Transverse colon (tissue), 4 donors: ENCODE measurements at regions not wholly inside any gene's neighbourhood (a gene's known extent, or its start where the extent isn't known, plus 50 kb on each side); places are given as distances from the start of the nearest gene placed in this dataset.

Experiments
- CTCF ChIP-seq, 5 experiments: fragments of 200-600 bp in 3 of 5; fragments of 450-650 bp in 2 of 5; sonication (generic) in 3 of 5; IDR thresholded peaks; 1 replicate in 2 of 5; 2 replicates in 3 of 5; pipeline ENCODE4 v1.5.1; 2016 to 2017; ENCODE audit warnings: antibody characterized with exemption in 5 of 5, inconsistent platforms in 3 of 5, mild to moderate bottlenecking in 2 of 5, moderate library complexity in 1 of 5
- POLR2AphosphoS5 ChIP-seq, 3 donors: sonication (generic); formaldehyde crosslinking; IDR thresholded peaks; one replicate each; pipeline ENCODE4 v1.6.1; 2016; ENCODE audit warnings: antibody characterized with exemption in 3 of 3

- TF ChIP-seq POLR2AphosphoS5 (IDR thresholded peaks at IDR 0.05) = no peak
- no peak for TF ChIP-seq CTCF (IDR thresholded peaks at IDR 0.05)
Measured at GRCh38 chr3:181066143-181067087, 76.9 kb upstream of the DNAJC19 start.
